IPS-20b (cell line): ENCODE measurements at regions not wholly inside any gene's neighbourhood (a gene's known extent, or its start where the extent isn't known, plus 50 kb on each side); places are given as distances from the start of the nearest gene placed in this dataset.

Experiments
- H3K27ac ChIP-seq: one replicate; pipeline ENCODE4 v1.5.1; 2013; ENCODE audit warnings: low read length
- H3K27me3 ChIP-seq: 2 replicates; pipeline ENCODE4 v1.6.1; 2013; ENCODE audit warnings: mild to moderate bottlenecking, low read length, inconsistent platforms; ENCODE audit not compliant: insufficient read depth
- H3K36me3 ChIP-seq: 2 replicates; pipeline ENCODE4 v1.6.1; 2013; ENCODE audit warnings: low read depth, mild to moderate bottlenecking, inconsistent platforms, low read length, moderate library complexity; ENCODE audit not compliant: insufficient read depth
- H3K4me1 ChIP-seq: 2 replicates; pipeline ENCODE4 v1.6.1; 2013; ENCODE audit warnings: mild to moderate bottlenecking, control low read depth, inconsistent platforms, low read length, moderate library complexity; ENCODE audit not compliant: insufficient read depth
- H3K4me3 ChIP-seq: 2 replicates; pipeline ENCODE4 v1.5.1; 2013; ENCODE audit warnings: mild to moderate bottlenecking, low read length, inconsistent platforms
- H3K9ac ChIP-seq: 2 replicates; pipeline ENCODE4 v1.6.1; 2013; ENCODE audit warnings: low read depth, mild to moderate bottlenecking, inconsistent platforms, low read length, moderate library complexity
- H3K9me3 ChIP-seq: 2 replicates; pipeline ENCODE4 v1.6.1; 2013; ENCODE audit warnings: mild to moderate bottlenecking, low read depth, low read length, inconsistent platforms; ENCODE audit not compliant: insufficient read depth

DNA sequence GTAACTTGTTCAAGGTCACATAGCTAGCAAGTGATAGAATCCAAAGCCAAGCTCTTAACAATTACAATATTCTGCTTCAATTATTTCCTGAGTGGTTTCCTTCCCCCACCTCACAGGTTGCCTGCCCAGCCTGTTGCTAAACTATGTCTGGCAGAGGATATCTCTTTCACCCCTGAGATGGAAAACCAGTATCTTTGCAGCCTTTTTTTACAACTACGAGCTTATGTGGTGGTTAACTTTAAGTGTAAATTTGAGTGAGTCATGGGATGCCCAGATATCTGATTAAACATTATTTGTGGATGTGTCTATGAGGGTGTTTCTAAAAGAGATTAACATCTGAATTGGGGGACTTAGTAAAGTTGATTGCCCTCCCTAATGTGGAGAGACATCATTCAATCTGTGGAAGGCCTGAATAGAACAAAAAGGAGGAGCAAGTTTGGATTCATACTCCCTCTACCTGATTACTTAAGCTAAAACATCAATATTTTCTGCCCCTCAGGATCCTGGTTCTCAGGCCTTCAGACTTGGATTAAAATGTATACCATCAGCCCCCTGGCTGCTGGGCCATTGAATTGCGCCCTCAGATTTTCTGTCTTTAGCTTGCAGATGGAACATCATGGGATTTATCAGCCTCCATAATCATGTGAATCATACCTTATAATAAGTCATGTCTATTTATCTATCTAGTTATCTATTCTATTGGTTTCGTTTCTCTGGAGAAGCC, 911.9 kb downstream of the METTL15 start:
- Histone ChIP-seq H3K4me3 (no peak overlapping the region), H3K9ac (no peak overlapping the region), H3K27ac (no peak overlapping the region)

DNA sequence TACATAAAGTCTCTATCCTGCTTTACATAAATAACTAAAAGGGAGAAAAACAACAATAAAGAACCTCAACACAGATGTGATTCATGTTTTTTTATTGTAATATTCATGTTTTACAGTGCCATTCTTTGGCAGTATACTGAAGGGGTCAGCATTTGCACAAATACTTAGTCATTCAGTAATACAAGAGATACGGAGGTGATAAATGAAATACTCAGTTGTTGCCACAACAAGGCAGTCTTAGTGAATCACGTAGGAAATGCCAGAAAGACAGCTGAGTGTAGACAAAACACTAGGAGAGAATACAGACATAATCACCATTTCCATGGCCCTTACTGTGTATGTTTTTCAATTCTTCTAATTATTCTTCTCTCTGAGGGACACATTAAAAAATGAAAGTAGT, 910.4 kb downstream of the METTL15 start:
- H3K36me3 ChIP-seq, result no peaks in the 10 kb centered on the region
- H3K4me1 ChIP-seq, result peaks cover 9% of the 10 kb centered on the region; the same call in 1 of the 2 replicates
- no peak overlapping the region for H3K4me3 ChIP-seq
- H3K27ac ChIP-seq, result no peak overlapping the region
- no peaks in the 10 kb centered on the region for H3K27me3 ChIP-seq
- no peak overlapping the region for H3K9ac ChIP-seq
- H3K9me3 ChIP-seq, result no peaks in the 10 kb centered on the region

More for the DNA sequence above, 911.9 kb downstream of the METTL15 start:
- no peaks in the 10 kb centered on the region for H3K27me3 ChIP-seq
- no peaks in the 10 kb centered on the region for H3K36me3 ChIP-seq
- peaks cover 9% of the 10 kb centered on the region; the same call in 1 of the 2 replicates for H3K4me1 ChIP-seq
- H3K9me3 ChIP-seq, result no peaks in the 10 kb centered on the region

DNA sequence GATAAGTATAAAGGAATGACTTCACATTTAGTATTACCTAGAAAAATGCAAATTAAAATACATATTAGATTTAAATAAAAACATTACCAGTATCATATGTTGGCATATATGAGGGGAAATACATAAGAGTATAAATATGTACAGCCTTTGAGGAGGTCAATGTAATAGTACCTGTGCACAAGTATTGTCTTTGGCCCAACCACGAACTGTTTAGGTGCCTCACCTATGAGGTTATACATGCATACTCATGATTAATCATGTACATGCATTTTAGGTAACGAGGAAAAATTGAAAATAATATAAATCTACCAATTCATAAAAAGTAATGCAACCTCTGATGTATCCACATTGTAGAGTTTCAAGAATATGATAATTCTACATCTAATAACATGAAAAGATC, 909.8 kb downstream of the METTL15 start:
- H3K9ac ChIP-seq, result no peak overlapping the region
- H3K9me3 ChIP-seq, result no peaks in the 10 kb centered on the region
- no peak overlapping the region for H3K4me3 ChIP-seq
- H3K36me3 ChIP-seq, result no peaks in the 10 kb centered on the region
- peaks cover 9% of the 10 kb centered on the region; the same call in 1 of the 2 replicates for H3K4me1 ChIP-seq
- no peak overlapping the region for H3K27ac ChIP-seq
- H3K27me3 ChIP-seq, result no peaks in the 10 kb centered on the region

DNA sequence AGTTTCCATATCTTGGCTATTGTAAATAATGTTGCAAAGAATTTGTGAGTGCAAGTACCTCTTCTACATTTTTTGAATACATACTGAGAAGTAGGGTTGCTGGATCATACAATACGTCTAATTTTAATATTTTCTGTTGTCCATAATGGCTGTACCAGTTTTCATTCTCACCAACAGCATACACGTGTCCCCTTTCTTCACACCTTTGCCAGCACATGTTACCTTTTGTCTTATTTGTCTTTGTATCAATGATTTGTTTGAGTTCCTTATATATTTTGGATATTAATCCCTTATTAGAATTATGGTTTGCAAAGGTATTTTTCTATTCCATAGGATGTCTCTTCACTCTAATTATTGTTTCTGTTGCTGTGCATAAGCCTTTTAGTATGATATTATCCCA, 904.3 kb downstream of the METTL15 start:
- no peaks in the 10 kb centered on the region for H3K9me3 ChIP-seq
- no peaks in the 10 kb centered on the region for H3K27me3 ChIP-seq
- H3K36me3 ChIP-seq, result no peaks in the 10 kb centered on the region
- H3K4me1 ChIP-seq, result no peaks in the 10 kb centered on the region
- no peak overlapping the region for H3K27ac ChIP-seq
- H3K9ac ChIP-seq, result no peak overlapping the region
- no peak overlapping the region for H3K4me3 ChIP-seq

DNA sequence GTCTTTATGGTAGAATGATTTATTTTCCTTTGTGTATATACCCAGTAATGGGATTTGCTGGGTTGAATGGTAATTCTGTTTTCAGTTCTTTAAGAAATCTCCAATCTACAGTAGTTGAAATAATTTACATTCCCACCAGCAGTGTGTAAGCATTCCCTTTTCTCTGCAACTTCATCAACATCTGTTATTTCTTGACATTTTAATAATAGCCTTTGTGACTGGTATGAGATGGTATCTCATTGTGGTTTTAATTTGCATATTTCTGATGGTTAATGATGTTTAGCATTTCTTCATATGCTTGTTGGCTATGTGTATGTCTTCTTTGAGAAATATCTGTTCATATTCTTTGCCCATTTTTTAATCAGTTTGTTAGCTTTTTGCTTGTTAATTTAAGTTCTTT, 901.2 kb downstream of the METTL15 start:
- Histone ChIP-seq H3K4me3 (no peak overlapping the region), H3K27me3 (no peaks in the 10 kb centered on the region), H3K36me3 (no peaks in the 10 kb centered on the region), H3K9me3 (no peaks in the 10 kb centered on the region), H3K9ac (no peak overlapping the region), H3K4me1 (no peaks in the 10 kb centered on the region), H3K27ac (no peak overlapping the region)

DNA sequence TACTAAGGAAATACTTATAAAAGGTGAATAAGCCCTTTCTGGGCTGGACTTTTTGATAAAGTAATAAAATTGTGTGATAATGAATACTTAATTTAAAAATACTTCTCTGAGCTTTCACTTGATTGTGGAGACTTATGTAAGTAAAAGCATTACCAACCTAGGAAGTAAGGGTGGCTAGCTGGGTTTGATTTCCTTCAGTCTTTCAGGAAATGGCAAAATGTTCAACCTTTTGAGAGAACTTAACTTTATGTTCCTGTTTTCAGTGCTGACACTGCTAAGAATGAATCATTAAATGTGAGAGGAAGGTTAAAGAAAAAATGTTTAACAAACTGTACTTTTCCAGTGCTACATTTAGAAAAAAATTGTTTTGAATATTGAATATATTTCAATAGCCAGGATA, 900.3 kb downstream of the METTL15 start:
- no peak overlapping the region for H3K9ac ChIP-seq

DNA sequence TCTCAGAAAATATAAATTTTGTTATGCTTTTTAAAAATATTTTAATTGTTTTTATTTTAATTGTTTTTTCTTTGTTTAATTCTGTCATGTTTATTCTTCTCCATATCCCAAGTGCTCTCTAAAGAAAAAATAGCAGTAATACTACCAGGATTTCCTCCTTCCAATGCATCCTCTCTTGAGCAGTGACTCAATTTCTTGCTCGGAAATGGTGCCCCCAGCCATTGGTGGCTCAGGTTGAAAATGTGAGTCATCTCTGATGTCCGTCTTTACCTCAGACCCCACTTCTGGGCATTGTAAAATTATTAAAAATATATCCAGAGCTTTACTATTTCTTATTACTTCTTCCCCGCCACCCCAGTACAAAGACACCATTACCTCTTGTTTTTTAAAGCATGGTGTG, 898.5 kb downstream of the METTL15 start:
- H3K4me1 ChIP-seq, result no peaks in the 10 kb centered on the region
- H3K4me3 ChIP-seq, result no peak overlapping the region
- H3K27me3 ChIP-seq, result no peaks in the 10 kb centered on the region
- no peaks in the 10 kb centered on the region for H3K9me3 ChIP-seq
- no peak overlapping the region for H3K27ac ChIP-seq
- H3K36me3 ChIP-seq, result no peaks in the 10 kb centered on the region
- no peak overlapping the region for H3K9ac ChIP-seq

More for the DNA sequence above, 900.3 kb downstream of the METTL15 start:
- Histone ChIP-seq H3K36me3 (no peaks in the 10 kb centered on the region), H3K27ac (no peak overlapping the region), H3K9me3 (no peaks in the 10 kb centered on the region), H3K4me1 (no peaks in the 10 kb centered on the region), H3K4me3 (no peak overlapping the region), H3K27me3 (no peaks in the 10 kb centered on the region)

DNA sequence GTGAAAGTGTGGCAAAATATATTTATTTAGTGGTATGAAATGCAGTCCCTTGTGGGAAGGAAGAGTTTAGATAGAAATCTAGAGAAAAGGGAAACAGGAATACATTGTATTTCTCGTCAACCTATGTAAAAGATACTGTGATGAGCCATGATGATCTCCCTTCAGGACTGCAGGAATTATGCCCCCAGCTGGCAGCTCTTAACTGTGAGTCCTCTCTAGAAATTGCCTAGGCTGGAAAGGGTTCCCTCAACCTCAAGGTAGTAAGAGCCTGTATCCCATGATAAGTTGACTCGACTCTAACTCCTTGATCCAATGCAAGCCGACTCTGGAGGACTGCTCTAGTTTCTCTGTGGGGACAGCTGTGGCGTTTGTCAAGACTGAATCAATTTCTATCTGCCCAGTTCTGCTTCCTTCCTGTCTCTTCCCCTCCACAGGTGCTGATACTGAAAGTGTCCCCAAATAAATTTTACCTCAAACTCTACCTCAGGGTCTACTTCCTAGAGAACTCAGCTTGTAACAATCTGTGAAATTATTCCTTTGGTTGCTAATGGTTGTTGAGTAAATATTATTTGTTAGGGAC, 897.3 kb downstream of the METTL15 start:
- Histone ChIP-seq H3K9ac (no peak overlapping the region), H3K4me3 (no peak overlapping the region), H3K9me3 (no peaks in the 10 kb centered on the region), H3K27me3 (no peaks in the 10 kb centered on the region), H3K36me3 (no peaks in the 10 kb centered on the region), H3K4me1 (no peaks in the 10 kb centered on the region), H3K27ac (no peak overlapping the region)

DNA sequence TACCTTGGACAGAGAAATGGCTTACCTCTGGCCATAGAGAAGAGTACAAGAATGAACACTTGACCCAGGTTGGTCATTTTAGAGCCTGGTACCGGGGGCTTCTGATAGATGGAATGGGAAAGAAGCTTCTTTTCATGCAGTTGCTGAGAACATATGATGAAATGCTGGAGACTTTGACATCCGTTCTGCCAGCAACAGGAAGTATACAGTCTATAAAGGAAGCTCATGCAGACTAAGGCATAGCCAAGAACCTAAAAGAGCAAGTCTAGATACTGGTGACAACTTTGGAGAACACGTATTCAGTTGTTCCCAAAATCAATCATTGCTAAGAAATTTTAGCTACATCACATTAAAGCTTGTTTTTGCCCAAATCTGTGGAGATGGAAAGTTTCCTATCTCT, 894.6 kb downstream of the METTL15 start:
- no peak overlapping the region for H3K9ac ChIP-seq

DNA sequence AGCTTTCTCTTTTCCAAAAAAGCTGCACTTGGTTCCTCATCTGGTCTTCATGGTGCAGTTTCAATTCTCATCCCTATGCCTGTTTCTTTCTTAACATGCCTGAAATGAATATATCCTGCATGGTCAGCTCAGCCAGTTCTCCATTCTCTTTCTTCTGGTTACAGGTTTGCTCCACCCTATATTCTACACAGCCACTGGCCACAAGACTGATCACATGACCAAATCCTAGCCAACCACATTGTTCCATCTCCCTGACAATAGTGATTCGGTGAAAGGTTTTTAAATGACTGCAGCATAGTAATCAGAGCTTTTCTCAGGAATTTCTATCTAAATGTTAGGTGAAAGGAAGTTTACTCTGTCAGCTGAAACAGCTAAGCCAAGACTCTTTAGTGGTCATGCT, 891.4 kb downstream of the METTL15 start:
- Histone ChIP-seq H3K27ac (no peak overlapping the region), H3K27me3 (no peaks in the 10 kb centered on the region), H3K9me3 (no peaks in the 10 kb centered on the region), H3K4me1 (no peaks in the 10 kb centered on the region), H3K36me3 (no peaks in the 10 kb centered on the region), H3K9ac (no peak overlapping the region), H3K4me3 (no peak overlapping the region)

More for the DNA sequence above, 894.6 kb downstream of the METTL15 start:
- Histone ChIP-seq H3K4me3 (no peak overlapping the region), H3K4me1 (no peaks in the 10 kb centered on the region), H3K9me3 (no peaks in the 10 kb centered on the region), H3K27ac (no peak overlapping the region), H3K27me3 (no peaks in the 10 kb centered on the region), H3K36me3 (no peaks in the 10 kb centered on the region)

DNA sequence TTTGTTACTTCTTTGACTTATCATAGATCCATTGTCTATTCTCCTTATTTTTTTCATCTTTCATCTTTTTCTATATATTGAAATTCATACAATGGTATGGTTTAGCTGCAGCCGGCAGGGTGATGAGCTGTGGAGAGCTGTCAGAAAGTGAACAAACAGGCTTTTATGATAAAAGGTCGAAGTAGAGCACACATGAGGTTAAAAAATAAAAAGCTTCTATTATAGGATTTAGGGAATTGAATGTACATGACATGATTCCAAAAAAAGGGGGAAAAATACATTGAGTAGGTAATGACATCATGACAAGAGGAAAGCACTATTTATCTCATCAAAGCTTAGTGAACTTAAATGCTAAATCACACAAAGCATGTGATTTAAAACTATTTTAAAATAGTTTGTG, 884.8 kb downstream of the METTL15 start:
- Histone ChIP-seq H3K27me3 (no peaks in the 10 kb centered on the region), H3K27ac (no peak overlapping the region), H3K9me3 (no peaks in the 10 kb centered on the region), H3K4me1 (no peaks in the 10 kb centered on the region), H3K4me3 (no peak overlapping the region), H3K9ac (no peak overlapping the region), H3K36me3 (no peaks in the 10 kb centered on the region)

DNA sequence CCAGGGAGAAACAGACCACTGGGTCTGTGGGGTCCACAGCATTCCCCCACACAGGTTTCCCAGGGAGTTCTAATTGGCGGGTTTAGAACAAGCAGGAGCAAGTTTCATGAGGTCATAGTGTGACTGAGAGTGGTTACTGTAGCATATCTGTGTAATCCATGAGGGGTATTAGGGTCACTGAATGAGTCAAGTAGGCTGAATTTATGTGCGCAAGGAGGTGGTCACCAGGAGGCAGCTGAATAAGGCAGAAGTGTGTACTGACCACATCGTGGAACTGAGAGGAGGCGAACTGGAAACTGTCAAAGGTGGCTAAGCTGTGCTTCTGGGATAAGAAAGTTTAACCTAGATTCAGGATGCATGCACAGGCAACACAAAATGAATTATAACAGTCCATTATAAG, 876.0 kb downstream of the METTL15 start:
- H3K27ac ChIP-seq, result no peak overlapping the region
- H3K9me3 ChIP-seq, result no peaks in the 10 kb centered on the region
- no peaks in the 10 kb centered on the region for H3K27me3 ChIP-seq
- no peak overlapping the region for H3K4me3 ChIP-seq
- H3K9ac ChIP-seq, result no peak overlapping the region
- H3K36me3 ChIP-seq, result no peaks in the 10 kb centered on the region
- H3K4me1 ChIP-seq, result no peaks in the 10 kb centered on the region
